Esophagus (tissue), 2 donors: ENCODE measurements at regions not wholly inside any gene's neighbourhood (a gene's known extent, or its start where the extent isn't known, plus 50 kb on each side); places are given as distances from the start of the nearest gene placed in this dataset.

ENCODE experiments used
- H3K27ac ChIP-seq, 2 donors: one replicate each; pipeline ENCODE4 v1.5.1; 2013; ENCODE audit warnings: low read depth in 2 of 2, mild to moderate bottlenecking in 2 of 2, inconsistent platforms in 1 of 2, low read length in 1 of 2, moderate library complexity in 1 of 2
- H3K27me3 ChIP-seq, 2 donors: one replicate each; pipeline ENCODE4 v1.6.1; 2013; ENCODE audit warnings: low read length in 2 of 2, control low read depth in 1 of 2, mild to moderate bottlenecking in 1 of 2; ENCODE audit not compliant: insufficient read depth in 2 of 2, control insufficient read depth in 1 of 2
- H3K36me3 ChIP-seq, 2 donors: one replicate each; pipeline ENCODE4 v1.6.1; 2013; ENCODE audit warnings: low read length in 1 of 2; ENCODE audit not compliant: control insufficient read depth in 2 of 2, insufficient read depth in 2 of 2
- H3K4me1 ChIP-seq, 2 donors: one replicate each; pipeline ENCODE4 v1.6.1; 2013; ENCODE audit warnings: low read length in 1 of 2; ENCODE audit not compliant: control insufficient read depth in 2 of 2, insufficient read depth in 2 of 2
- H3K4me3 ChIP-seq, 2 donors: one replicate each; pipeline ENCODE4 v1.5.1; 2013; ENCODE audit warnings: low read length in 2 of 2, mild to moderate bottlenecking in 2 of 2, low read depth in 1 of 2, moderate library complexity in 1 of 2
- H3K9me3 ChIP-seq, 2 donors: one replicate each; pipeline ENCODE4 v1.6.1; 2013; ENCODE audit warnings: mild to moderate bottlenecking in 2 of 2, low read depth in 1 of 2, low read length in 1 of 2, moderate library complexity in 1 of 2; ENCODE audit not compliant: control insufficient read depth in 2 of 2, insufficient read depth in 1 of 2
- WGBS, 2 donors: extraction: QIAGEN DNeasy Blood & Tissue Kit; methylation state at CpG; one replicate each; pipeline ENCODE4 v1.1.7; 2013; 5-methylcytosine and 5-hydroxymethylcytosine counted together
- donor health status: healthy with polysubstance abuse.
- donor health status: Bipolar disorder and iron deficiency.

DNA sequence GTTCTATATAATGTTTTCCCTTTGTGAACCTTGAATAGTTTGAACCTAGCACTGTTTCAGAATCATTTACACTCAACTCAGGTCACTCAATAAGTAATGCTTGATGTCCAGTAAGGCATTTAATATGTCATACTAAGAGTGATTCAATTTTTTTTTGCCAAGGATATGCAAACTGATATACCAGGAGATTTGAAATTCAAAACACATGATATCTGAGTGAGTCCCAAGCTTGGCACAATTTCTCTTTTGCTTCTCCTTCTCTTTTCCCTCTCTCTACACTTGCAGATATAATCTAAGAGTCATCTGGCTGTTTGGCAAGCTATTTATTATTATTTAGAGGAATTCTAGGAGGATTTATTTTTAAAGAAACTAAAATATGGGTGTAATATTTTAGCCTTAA is 61.6 kb upstream of the SPAG17 start:
- no peaks in the 10 kb centered on the region for H3K36me3 ChIP-seq
- no peaks in the 10 kb centered on the region for H3K4me1 ChIP-seq

DNA sequence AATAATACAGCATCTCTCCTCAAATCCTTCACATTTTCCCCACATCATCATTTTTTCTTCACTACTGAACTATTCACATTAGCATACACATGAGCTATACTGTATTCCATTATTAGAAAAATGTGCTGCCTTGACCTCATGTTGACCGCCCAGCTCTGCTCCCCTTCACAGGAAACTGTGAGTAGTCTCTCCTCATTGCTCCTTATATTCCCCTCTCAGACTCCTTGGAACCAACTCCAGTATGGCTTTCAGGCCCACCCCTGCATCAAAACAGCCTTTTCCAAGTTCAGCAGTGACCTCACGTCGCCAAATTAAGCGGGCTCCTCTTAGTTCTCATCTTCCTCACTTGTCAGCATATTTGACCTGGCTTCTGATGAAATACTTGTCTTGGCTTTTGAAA is 59.2 kb upstream of the SPAG17 start:
- no peaks in the 10 kb centered on the region for H3K9me3 ChIP-seq
- H3K4me1 ChIP-seq: no peaks in the 10 kb centered on the region
- no peaks in the 10 kb centered on the region for H3K27me3 ChIP-seq
- H3K4me3 ChIP-seq: no peak overlapping the region
- H3K27ac ChIP-seq: no peak overlapping the region
- H3K36me3 ChIP-seq: no peaks in the 10 kb centered on the region
- WGBS, 2 donors: 33 to 35% methylated on average over 4 of the region's 4 CpGs

More for the DNA sequence above, 61.6 kb upstream of the SPAG17 start:
- H3K9me3 ChIP-seq: no peaks in the 10 kb centered on the region
- no peak overlapping the region for H3K27ac ChIP-seq
- no peaks in the 10 kb centered on the region for H3K27me3 ChIP-seq
- no peak overlapping the region for H3K4me3 ChIP-seq

DNA sequence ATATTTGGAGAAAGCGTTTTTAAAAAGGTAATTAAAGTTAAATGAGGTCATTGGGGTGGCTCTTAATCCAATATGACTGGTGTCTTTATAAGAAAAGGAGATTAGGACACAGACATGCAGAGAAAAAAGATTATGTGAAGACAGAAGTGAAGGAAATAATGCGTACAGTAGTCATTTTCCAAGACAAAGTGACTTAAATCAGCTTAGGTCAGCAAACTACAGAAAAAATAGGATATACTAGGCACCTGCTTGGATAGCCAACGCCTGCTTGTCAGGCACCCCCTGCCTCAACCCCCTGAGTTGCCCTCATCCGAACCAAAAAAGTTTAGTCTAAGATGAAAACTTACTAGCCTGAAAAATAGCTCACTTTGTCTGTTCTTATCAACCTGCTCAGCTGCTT is 58.2 kb upstream of the SPAG17 start:
- no peaks in the 10 kb centered on the region for H3K4me1 ChIP-seq
- 78 to 79% methylated on average over 4 of the region's 4 CpGs for WGBS, 2 donors
- no peaks in the 10 kb centered on the region for H3K36me3 ChIP-seq
- no peak overlapping the region for H3K4me3 ChIP-seq
- H3K27ac ChIP-seq: no peak overlapping the region
- H3K27me3 ChIP-seq: no peaks in the 10 kb centered on the region
- no peaks in the 10 kb centered on the region for H3K9me3 ChIP-seq
